HUES48 (cell line): ENCODE measurements at regions not wholly inside any gene's neighbourhood (a gene's known extent, or its start where the extent isn't known, plus 50 kb on each side); places are given as distances from the start of the nearest gene placed in this dataset.

ENCODE experiments used
- H3K27ac ChIP-seq: one replicate; pipeline ENCODE4 v1.7.0; 2013; ENCODE audit warnings: low read depth, low read length, inconsistent platforms
- H3K27me3 ChIP-seq: 2 replicates; pipeline ENCODE4 v1.6.1; 2013; ENCODE audit warnings: mild to moderate bottlenecking, low read length; ENCODE audit not compliant: control insufficient read depth, insufficient read depth
- H3K36me3 ChIP-seq: 2 replicates; pipeline ENCODE4 v1.6.1; 2013; ENCODE audit warnings: low read length; ENCODE audit not compliant: control insufficient read depth, insufficient read depth
- H3K4me1 ChIP-seq: 2 replicates; pipeline ENCODE4 v1.6.1; 2013; ENCODE audit warnings: mild to moderate bottlenecking, low read length; ENCODE audit not compliant: control insufficient read depth, insufficient read depth
- H3K4me3 ChIP-seq: 2 replicates; pipeline ENCODE4 v1.5.1; 2013; ENCODE audit warnings: mild to moderate bottlenecking, low read depth, low read length
- H3K9ac ChIP-seq: 2 replicates; pipeline ENCODE4 v1.6.1; 2013; ENCODE audit warnings: mild to moderate bottlenecking, low read depth, low read length, moderate library complexity
- H3K9me3 ChIP-seq: 2 replicates; pipeline ENCODE4 v1.6.1; 2013; ENCODE audit warnings: low read length; ENCODE audit not compliant: control insufficient read depth, insufficient read depth

DNA sequence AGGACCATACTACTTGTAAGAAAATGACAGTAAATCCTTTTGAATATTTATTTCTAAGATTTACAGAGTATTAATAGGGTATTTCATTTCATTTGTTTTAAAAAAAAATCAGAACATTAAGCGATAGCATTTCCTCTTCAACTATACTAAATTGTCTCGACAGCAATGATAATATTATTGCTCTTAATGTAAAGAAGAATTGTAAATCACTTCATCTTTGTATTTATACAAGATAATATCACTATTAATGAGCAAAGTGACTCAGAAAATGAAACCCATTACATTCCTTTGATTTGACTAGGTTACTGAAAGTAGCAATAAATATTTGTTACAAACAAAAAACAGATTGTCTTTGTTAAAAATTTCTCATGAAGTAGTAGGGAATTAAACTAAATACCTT is 131.1 kb upstream of the CNTN4 start:
- Histone ChIP-seq H3K27me3 (no peaks in the 10 kb centered on the region), H3K4me3 (no peak overlapping the region), H3K27ac (no peak overlapping the region), H3K36me3 (no peaks in the 10 kb centered on the region), H3K9ac (no peak overlapping the region), H3K4me1 (peaks cover 21% of the 10 kb centered on the region), H3K9me3 (no peaks in the 10 kb centered on the region)

DNA sequence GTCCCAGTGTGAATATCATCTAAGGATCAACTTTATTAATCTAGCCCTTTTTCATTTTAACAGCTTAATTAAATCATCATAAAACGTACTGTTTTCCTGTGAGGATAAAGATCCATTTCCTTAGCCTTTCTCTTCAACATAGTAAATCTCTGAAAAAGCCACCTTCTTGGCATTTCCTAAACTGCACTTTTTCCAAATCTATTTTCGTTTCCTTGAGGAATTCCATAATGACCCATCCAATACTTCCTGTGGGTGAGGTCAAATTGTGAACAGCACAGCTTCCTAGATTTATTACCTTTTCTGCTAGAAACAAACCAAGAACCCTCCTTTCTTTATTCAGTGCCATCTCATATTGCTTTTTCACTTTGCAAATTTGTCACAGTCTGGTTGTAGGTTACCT is 129.4 kb upstream of the CNTN4 start:
- H3K27ac ChIP-seq = no peak overlapping the region
- no peak overlapping the region for H3K4me3 ChIP-seq
- peaks cover 6% of the 10 kb centered on the region; the same call in 1 of the 2 replicates for H3K4me1 ChIP-seq
- no peaks in the 10 kb centered on the region for H3K27me3 ChIP-seq
- no peaks in the 10 kb centered on the region for H3K9me3 ChIP-seq
- H3K36me3 ChIP-seq = no peaks in the 10 kb centered on the region
- H3K9ac ChIP-seq = no peak overlapping the region

DNA sequence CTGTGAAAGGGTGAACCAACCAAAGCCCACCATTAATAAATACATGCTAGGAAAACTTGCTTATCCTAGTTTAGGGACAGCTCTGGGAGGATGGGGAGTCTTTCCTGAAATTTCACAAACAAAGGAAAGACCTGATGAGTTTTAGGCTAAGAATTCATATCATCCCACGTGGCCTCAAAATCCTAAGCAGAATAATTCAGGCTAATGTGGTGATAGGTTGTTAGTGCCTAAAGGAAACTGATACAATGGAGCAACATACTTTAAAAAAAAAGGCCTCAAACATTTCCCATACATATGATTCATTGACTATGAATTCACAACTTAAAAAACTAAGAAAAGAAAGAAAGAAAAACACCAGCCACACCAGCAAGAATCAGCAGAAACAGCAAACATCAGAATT is 126.9 kb upstream of the CNTN4 start:
- Histone ChIP-seq H3K36me3 (no peaks in the 10 kb centered on the region), H3K4me3 (no peak overlapping the region), H3K9me3 (no peaks in the 10 kb centered on the region), H3K4me1 (peaks cover 6% of the 10 kb centered on the region; the same call in 1 of the 2 replicates), H3K27me3 (no peaks in the 10 kb centered on the region), H3K27ac (no peak overlapping the region), H3K9ac (no peak overlapping the region)

DNA sequence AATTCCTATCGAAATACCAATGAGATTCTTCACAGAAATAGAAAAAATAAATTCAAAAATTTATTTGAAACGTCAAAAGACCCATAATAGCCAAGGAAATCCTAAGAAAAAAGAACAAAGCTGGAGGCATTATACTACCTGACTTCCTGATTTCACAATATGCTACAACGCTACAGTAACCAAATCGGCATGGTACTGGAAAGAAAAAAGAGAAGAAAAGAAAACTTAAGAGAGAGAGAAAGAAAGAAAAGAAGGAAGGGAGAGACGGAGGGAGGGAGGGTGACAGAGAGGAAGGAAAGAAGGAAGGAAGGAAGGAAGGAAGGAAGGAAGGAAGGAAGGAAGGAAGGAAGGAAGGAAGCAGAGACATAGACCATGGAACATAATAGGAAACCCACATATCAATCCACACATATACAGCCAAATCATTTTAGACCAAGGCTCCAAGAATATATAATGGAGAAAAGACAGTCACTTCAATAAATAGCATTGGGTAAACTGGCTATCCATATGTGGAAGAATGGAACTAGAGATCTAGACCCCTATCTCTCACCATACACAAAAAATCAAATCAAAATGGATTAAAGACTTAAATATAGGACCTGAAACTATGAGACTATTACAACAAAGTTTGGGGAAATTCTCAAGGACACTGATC is 118.6 kb upstream of the CNTN4 start:
- H3K9me3 ChIP-seq = no peaks in the 10 kb centered on the region
- H3K27ac ChIP-seq = no peak overlapping the region
- no peak overlapping the region for H3K4me3 ChIP-seq
- no peaks in the 10 kb centered on the region for H3K4me1 ChIP-seq
- no peak overlapping the region for H3K9ac ChIP-seq
- H3K27me3 ChIP-seq = no peaks in the 10 kb centered on the region
- H3K36me3 ChIP-seq = no peaks in the 10 kb centered on the region

DNA sequence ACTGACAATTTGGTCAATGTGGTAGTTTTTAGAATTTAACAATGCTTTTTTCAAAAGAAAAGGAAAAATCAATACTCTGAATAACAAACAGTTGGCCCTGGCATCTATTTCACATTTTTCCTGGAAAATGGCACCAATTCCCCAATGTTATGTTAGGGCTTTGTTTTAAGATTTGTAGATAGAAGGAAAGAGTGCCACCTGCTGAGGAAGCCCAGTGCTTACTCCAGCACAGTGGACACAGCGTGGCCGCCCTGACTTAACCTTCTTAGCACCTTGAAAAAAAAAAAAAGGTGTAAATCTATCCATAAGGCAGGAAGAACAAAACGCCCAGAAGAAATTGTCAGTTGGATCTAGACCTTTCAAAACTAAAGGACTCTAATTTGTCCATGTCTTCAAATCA is 110.7 kb upstream of the CNTN4 start:
- H3K27ac ChIP-seq = no peak overlapping the region
- H3K4me3 ChIP-seq = no peak overlapping the region
- no peaks in the 10 kb centered on the region for H3K36me3 ChIP-seq
- no peaks in the 10 kb centered on the region for H3K27me3 ChIP-seq
- H3K9ac ChIP-seq = no peak overlapping the region
- H3K4me1 ChIP-seq = no peaks in the 10 kb centered on the region
- no peaks in the 10 kb centered on the region for H3K9me3 ChIP-seq

DNA sequence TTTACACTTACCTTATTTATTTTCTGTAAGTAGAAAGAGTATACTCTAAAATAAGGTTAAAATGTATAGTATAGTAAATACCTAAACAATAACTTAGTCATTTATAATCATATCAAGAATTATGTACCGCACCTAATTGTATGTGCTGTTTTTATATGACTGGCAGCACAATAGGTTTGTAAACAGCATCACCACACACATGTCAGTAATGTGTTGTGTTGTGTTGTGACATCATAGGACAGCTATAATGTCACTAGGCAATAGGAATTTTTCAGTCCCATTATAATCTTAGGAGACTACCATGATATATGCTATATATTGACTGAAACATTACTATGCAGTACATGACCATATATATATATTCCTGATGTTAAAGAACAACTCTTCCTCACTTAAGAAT is 99.9 kb upstream of the CNTN4 start:
- no peak overlapping the region for H3K27ac ChIP-seq
- H3K27me3 ChIP-seq = no peaks in the 10 kb centered on the region
- H3K36me3 ChIP-seq = no peaks in the 10 kb centered on the region
- no peaks in the 10 kb centered on the region for H3K4me1 ChIP-seq
- H3K4me3 ChIP-seq = no peak overlapping the region
- H3K9me3 ChIP-seq = no peaks in the 10 kb centered on the region
- H3K9ac ChIP-seq = no peak overlapping the region

DNA sequence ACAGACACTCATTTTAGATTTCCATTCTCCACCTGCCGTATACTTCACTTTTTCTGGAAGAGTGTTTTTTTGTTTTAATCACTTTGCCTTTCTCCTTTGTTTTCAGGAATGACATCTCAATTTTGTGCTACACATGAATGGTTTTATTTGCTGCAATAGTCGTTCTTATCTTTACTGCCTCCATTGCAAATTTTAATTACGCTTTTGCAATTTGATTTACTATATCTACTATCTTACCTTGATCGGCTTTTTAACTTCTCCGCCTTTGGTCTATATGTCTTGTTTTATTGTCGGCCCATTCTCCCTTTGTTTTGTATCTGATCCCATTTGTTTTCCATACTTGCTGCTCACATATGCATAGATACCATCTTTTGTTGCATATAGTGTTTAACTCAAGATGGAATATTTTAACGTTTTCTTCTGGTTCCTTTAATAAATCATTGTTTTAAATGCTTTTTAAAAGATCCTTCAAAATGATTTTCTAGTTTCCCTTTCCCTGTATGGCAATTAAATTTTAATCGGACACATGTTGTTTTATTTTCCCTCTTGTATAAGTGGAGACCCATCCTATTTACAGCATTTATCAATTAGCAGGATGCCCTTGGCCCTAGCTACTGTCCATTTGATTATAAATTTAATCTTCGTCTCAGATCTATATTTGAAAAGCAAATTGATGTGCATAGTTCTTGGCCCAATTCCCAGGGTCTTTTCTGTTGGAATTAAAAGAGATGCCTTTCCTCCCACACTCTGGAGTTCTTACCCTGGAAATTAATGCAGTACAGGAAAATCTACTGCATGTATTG is 97.2 kb upstream of the CNTN4 start:
- Histone ChIP-seq H3K36me3 (no peaks in the 10 kb centered on the region), H3K9ac (no peak overlapping the region), H3K9me3 (no peaks in the 10 kb centered on the region), H3K4me3 (no peak overlapping the region), H3K27me3 (no peaks in the 10 kb centered on the region), H3K27ac (no peak overlapping the region), H3K4me1 (no peaks in the 10 kb centered on the region)

DNA sequence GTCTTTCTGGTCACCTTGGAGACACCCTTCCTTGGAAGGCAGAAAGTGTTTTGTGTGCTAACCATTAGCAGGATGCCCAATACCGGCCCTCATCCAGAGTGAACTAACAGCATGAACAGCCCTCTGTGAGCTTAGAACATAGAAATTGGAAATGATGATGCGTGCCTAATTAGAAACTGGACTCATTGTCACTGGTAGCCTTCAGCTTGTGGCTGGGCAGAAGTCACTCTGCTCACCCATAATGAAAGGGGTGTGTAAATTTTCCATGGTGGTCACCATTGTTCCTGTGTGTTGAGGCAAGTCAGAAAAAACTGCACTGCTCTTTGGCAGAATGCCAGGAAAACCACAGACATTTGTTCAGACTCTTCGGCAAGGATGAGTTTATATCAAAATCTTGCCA is 74.7 kb upstream of the CNTN4 start:
- Histone ChIP-seq H3K9ac (no peak overlapping the region), H3K9me3 (no peaks in the 10 kb centered on the region), H3K36me3 (no peaks in the 10 kb centered on the region), H3K4me3 (no peak overlapping the region), H3K27me3 (no peaks in the 10 kb centered on the region), H3K27ac (no peak overlapping the region), H3K4me1 (no peaks in the 10 kb centered on the region)

DNA sequence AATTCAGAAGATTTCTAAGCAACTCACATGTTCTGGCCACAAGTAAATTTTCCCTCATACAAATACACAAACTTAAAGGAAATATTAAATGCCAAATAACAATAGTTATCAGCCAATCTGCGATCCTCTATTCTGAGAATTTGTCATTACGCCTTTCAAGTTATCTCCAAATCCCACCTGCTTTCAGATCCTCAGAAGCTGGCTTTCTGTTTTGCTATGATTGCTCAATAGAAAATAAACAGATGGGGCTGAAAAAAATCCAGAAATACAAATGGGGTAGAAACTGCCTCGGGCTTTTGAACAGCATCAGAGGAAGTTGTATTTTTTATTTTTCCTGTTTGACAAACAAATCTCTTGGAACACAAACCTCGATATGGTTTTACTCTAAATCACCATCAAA is 74.0 kb upstream of the CNTN4 start:
- Histone ChIP-seq H3K36me3 (no peaks in the 10 kb centered on the region), H3K4me3 (no peak overlapping the region), H3K27ac (no peak overlapping the region), H3K27me3 (no peaks in the 10 kb centered on the region), H3K4me1 (no peaks in the 10 kb centered on the region), H3K9me3 (no peaks in the 10 kb centered on the region), H3K9ac (no peak overlapping the region)

DNA sequence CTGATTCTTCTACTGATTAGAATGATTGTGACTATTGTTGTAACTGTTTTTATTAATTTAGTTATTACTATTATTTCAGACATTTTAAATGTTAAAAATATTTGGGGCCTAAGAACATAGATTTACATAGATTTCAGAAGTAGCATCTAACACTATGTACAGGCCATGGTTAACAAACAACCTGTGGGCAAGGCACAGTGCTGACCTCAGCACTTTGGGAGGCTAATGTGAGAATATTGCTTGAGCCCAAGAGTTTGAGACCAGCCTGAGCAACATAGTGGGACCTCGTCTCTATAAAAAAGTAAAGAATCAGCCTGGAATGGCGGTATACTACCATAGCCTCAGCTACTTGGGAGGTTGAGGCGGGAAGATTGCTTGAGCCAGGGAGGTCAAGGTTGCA is 69.1 kb upstream of the CNTN4 start:
- H3K4me3 ChIP-seq = no peak overlapping the region
- H3K27ac ChIP-seq = no peak overlapping the region
- H3K4me1 ChIP-seq = no peaks in the 10 kb centered on the region
- H3K9me3 ChIP-seq = no peaks in the 10 kb centered on the region
- H3K27me3 ChIP-seq = no peaks in the 10 kb centered on the region
- no peak overlapping the region for H3K9ac ChIP-seq
- H3K36me3 ChIP-seq = no peaks in the 10 kb centered on the region

DNA sequence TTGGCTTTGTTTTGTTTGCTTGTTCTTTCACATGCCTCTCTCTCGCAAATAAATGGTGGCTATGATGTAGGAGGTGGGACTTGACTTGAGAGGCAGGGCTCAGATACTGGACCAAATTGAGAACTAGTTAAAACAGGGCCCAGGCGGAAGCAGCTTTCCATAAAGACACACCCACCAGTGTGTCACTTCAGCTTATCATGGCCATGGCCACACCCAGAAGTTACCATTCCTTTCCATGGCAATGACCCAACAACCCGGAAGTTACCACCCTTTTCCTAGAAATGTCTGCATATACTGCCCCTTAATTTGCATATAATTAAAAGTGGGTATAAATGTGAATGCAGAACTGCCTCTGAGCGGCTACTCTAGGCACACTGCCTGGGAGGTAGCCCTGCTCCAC is 62.6 kb upstream of the CNTN4 start:
- no peaks in the 10 kb centered on the region for H3K4me1 ChIP-seq
- H3K4me3 ChIP-seq = no peak overlapping the region
- H3K36me3 ChIP-seq = no peaks in the 10 kb centered on the region
- no peaks in the 10 kb centered on the region for H3K27me3 ChIP-seq
- no peaks in the 10 kb centered on the region for H3K9me3 ChIP-seq
- H3K9ac ChIP-seq = no peak overlapping the region
- H3K27ac ChIP-seq = no peak overlapping the region
